ENCODE measurements at regions not wholly inside any gene's neighbourhood (a gene's known extent, or its start where the extent isn't known, plus 50 kb on each side); places are given as distances from the start of the nearest gene placed in this dataset.

- TF ChIP-seq CTCF (IDR thresholded peaks at IDR 0.05) (no peak), ZFX (IDR thresholded peaks at IDR 0.05; ENCODE audit: borderline replicate concordance) (no peak)
Observed at GRCh38 chr9:91063471-91063870, 261.9 kb downstream of the SYK start.

Data from 22Rv1 (cell line).